ENCODE measurements at regions not wholly inside any gene's neighbourhood (a gene's known extent, or its start where the extent isn't known, plus 50 kb on each side); places are given as distances from the start of the nearest gene placed in this dataset.

DNA sequence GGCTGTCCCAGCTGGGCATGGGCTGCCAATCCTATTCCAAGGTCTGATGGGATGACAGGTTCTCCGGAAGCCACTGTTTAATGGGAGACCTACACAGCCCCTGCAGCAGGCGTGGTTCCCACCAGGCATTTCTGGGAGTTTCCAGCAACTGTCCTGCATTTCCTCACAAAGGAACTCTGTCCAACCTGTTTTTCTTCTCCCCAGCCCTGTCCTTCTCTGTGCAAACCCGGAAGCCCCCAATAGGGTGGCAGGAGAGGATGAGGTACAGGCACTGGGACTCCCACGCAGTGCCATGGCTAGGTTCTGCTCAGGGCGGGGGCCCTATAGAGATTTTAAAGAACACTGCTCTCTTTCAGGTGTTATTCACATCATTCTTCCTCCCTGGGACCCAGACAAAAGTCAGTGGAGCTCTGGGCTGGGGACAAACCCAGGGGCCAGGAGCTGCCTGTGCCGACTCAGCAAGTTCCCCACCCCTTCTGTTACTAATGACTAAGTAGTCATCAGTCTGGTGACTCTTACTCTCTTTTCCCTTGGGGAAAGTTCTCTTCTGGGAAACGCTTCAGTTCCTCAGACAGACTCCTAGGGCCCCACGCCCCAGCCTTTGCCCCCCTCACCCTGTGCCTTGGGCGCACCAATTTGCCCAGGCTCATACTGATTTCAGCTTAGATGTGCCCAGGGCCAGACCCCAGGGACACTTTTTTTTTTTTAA lies 97.7 kb downstream of the CD47 start:
- WGBS, 3 donors: 64 to 80% (median 77%) methylated on average over 9 of the region's 9 CpGs
- no peak overlapping the region for H3K27ac ChIP-seq (ENCODE audit: low read depth, low read length)

DNA sequence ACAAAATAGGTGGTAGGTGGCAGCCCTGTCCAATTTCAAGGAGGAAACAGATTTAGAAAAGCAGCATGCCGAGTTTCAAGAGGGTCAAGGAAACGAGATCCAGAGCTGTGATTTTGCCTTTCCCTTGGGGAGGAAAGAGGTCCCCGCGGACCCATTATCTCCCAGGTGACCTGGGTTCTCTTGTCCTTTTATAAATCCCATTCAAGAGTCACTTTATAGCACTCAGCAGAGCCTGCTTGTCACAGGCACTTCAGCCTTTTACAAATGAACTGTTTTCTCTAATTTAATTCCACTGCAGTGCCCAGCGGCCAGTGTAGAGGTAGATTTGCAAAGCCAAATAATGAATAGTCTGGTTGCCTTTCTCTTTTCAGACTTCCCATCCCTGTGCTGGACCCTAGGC lies 99.9 kb downstream of the CD47 start:
- 91 to 98% (median 93%) methylated on average over 5 of the region's 5 CpGs for WGBS, 3 donors
- no peak overlapping the region for H3K27ac ChIP-seq (ENCODE audit: low read depth, low read length)

DNA sequence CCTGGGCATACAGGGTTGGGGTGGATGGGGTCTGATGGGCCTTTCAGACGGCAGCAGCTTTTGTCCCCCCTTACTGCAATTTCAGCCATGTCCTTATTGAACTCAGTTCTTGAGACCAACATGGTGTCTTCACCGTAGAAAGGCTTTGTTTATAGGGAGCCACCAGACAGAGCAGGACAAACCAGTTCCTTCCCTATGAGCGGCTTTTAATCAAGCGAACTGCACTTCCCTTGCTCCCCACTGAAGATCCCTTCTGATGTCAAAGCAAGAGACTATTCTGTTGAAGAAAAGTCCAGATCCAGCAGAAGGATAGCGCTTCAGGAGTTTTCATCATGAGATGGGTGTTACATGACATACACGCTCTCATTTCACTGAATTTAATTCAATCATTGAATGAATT lies 100.4 kb downstream of the CD47 start:
- WGBS, 3 donors: 96% methylated on average over 6 of the region's 6 CpGs
- no peak overlapping the region for H3K27ac ChIP-seq (ENCODE audit: low read depth, low read length)

DNA sequence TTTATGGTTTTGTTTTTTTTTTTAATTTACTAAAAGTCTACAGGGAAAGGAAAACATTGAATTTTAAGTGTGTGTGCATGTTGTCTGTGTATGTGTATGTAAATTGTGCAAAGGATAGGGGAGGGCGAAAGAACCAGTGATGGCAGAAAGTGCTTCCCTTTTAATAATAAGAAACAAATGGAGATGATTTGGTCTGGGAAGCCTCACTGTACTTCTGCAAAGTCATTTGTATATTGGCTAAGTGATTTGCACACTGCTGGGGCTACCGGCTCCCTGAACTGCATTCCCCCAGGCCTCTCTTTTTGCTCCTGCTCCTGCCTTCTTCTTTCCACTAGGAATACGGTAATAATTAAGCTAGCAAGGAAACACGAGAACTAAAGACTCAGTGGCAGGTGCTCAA lies 101.2 kb downstream of the CD47 start:
- H3K27ac ChIP-seq (ENCODE audit: low read depth, low read length): no peak overlapping the region
- WGBS, 3 donors: 24 to 54% (median 43%) methylated on average over 4 of the region's 4 CpGs

DNA sequence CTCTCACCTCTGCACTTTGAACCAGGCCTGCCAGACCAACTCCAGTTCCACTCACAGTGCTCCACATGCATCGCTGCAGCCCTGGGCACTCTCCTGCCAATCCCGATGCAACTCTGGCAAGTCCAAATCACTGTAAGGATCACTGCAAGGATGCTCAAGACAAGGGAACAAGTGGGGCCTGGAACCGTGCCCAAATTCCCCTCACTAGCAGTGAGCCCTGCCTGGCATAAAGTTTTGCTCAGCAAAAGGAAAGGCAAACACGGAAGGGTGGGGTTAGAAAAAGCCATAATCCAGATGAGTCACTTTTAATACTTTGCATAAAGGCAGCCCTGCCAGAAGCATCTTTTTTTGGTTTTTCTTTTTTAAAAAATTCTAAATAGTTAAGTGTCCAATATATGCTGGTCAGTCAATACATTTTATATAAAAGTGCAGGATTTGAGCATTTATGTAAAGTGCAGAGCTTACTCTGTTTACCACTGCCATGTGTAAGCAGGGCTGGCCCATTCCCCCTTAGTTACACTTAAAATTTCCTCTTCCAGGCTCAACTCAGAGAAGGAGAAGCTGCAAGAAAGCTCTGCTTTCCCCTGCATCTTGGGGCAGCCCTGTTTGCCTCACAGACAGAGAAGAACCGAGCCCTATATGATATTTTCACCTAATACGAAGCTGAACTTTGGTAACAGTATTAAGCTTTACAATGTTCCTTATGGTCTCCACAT lies 102.2 kb downstream of the CD47 start:
- H3K27ac ChIP-seq (ENCODE audit: low read depth, low read length): no peak overlapping the region
- 50 to 74% (median 71%) methylated on average over 6 of the region's 6 CpGs for WGBS, 3 donors

DNA sequence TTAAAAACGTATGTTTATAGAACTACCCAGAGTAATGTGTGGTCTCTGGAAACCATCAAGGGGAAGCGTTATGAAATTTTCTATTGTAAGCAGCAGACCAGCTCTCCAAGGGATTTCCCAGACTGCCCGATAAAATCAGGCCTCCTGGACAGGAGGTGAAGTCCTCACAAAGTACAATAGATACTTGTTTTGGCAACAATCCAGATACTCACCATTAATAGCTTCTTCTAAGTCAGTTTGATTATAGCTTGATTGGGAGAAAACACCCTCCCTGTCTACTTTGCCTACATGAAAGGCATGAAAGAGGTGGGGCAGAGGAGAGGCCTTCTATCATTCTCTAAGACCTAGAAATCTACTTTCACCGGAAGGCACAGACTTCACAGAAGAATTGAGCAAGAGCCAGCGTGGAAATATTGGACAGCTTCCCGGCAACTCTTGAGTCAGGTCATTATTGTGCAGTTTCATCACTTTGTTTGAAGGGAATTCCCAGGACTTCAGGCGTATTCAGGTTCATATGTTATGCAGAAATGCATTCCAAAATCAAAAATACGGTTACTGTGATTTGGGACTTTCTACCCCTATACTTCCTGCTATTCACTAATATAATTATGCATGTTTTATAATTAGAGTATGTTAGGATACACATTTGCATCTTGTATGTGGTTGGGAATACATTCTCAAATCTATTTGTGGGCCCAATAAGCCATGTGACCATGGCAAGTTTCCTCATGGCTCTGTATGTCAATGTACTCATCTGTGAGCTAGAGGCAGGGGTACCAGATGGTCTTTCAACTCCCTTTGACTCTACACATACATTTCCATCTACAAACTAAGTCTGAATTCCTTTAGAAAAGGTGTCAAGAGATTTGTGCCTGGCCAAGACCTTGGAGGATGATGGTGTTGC lies 103.5 kb downstream of the CD47 start:
- WGBS, 3 donors: 13 to 55% (median 16%) methylated on average over 8 of the region's 8 CpGs
- peak overlapping the region; percentile 29 for H3K27ac ChIP-seq (ENCODE audit: low read depth, low read length)

DNA sequence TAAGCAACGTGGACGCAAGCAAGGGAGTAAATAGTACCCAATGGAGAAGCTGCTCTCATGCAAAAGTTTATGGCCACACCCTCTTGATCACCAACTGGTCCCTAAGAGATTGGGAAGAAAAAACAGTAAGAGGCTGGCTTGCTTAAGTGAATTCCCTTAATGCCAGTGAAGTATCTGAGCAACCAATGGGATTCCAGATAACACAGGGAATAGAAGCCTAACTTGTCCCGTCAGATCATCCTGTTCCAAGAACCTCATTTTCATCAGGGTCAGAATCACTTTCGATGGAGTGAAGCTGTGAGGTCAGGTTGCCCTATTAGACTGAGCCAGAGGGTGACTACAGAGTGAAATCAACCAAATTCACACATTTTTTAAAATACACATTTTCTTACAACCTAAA lies 104.3 kb downstream of the CD47 start:
- H3K27ac ChIP-seq (ENCODE audit: low read depth, low read length): no peak overlapping the region
- 57 to 71% (median 69%) methylated on average over 4 of the region's 4 CpGs for WGBS, 3 donors

DNA sequence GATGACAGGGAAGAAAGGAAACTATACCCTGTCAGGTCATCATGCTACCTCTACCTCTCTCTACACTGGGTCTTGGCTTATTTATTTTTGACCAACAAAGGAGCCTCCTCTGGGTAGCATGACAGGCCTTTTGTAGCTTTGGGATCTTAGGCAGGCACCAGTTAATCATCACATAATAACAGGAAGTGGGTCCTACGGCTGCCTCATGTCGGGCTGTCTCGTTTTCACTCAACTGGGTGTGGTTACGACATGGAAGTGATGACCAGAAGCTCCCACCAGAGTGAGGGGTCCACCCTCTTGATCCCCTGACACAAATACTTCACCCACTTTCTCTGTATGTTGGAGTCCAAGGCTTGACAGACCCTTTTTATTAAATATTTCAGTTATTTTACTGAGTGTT lies 105.3 kb downstream of the CD47 start:
- no peak overlapping the region for H3K27ac ChIP-seq (ENCODE audit: low read depth, low read length)
- WGBS, 3 donors: 31 to 59% (median 34%) methylated on average over 4 of the region's 4 CpGs

DNA sequence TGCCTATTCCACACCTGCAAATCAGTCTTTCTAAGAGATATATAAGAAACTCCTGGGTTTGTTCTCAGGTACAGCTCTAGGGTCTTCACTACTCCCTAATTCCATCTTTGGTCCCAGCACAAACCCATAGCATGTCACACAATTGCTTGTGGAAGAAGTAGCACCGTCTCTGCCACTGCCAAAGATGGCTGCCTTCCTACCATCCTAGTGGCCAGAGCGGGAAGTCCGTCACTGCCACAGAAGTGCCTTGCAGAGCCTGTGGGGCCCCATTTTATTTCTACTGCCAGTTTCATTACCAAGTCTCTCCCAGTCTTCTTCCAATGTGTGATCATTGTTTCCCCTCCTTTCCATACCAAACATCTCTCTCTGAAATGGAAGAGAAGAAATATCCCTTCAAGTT lies 107.6 kb downstream of the CD47 start:
- WGBS, 3 donors: 95 to 98% (median 97%) methylated on average over 3 of the region's 3 CpGs
- H3K27ac ChIP-seq (ENCODE audit: low read depth, low read length): no peak overlapping the region

DNA sequence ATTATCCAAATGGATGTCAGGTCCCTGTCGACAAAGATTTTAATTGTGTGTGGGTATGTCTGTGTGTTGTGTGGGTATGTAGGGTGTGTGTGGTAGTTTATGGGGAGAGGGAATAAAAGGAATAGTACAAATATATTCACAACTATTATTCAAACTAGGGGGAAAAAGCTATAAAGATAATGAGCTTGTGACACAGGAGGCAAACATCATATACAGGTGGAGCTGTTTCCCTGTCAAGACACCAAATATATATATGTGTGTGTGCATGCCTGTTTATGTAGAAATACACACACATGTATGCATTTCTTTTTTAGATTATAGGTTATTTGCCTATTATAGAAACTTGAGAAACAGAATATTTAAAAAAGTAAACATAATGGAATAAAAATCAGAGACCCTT lies 108.7 kb downstream of the CD47 start:
- WGBS, 3 donors: 25 to 56% (median 38%) methylated on average over 1 of the region's 1 CpG
- no peak overlapping the region for H3K27ac ChIP-seq (ENCODE audit: low read depth, low read length)

DNA sequence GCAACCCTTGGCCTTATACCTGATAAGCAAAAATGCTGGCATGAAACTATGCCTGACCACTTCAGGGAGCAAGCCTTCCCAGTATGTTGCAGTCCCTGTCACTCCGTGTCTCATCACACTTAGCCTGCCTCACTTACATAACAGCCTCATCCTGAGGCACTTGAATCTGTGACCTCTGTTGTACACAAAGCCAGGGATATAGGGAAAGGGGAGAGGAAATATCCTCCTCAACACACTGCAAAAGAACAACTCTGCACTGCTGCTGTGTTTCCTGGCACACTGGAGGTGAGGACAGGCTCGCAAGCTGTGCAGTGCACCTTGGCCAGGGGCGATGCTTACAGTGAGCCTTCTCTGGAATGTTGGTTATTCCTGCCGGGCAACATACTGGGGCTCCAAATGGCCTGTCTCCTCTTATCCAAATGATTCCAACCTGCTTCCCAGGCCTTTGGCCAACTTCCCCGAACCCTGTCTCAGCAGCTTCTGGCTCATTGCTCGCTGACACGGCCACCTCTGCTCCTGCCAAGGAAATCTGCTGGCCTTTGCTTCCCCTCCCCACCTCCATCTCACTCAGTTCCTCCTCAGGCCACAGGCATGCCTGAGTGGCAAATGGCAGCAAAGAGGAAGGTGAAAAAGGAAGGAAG lies 109.2 kb downstream of the CD47 start:
- H3K27ac ChIP-seq (ENCODE audit: low read depth, low read length): no peak overlapping the region
- 47 to 57% (median 48%) methylated on average over 7 of the region's 7 CpGs for WGBS, 3 donors

DNA sequence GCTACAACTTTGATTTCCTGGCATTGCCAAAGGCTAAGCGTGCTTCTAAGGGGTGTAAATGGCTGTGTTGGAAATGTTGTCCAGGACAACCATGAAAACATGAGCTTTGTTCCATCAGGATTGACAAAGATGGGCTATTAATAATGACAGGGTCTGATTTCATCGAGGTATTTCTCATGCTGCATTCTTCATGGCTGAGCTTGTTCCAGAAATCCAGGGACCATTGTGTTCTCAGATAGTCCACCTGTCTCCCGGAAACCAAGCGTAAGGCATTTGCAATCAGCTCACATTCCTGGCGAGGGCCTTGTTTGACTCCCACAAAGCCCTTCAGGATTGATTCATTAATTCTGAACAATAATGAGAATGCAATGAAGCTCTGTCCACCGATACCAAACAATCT lies 111.3 kb downstream of the CD47 start:
- WGBS, 3 donors: 60 to 84% (median 83%) methylated on average over 6 of the region's 6 CpGs
- H3K27ac ChIP-seq (ENCODE audit: low read depth, low read length): no peak overlapping the region

DNA sequence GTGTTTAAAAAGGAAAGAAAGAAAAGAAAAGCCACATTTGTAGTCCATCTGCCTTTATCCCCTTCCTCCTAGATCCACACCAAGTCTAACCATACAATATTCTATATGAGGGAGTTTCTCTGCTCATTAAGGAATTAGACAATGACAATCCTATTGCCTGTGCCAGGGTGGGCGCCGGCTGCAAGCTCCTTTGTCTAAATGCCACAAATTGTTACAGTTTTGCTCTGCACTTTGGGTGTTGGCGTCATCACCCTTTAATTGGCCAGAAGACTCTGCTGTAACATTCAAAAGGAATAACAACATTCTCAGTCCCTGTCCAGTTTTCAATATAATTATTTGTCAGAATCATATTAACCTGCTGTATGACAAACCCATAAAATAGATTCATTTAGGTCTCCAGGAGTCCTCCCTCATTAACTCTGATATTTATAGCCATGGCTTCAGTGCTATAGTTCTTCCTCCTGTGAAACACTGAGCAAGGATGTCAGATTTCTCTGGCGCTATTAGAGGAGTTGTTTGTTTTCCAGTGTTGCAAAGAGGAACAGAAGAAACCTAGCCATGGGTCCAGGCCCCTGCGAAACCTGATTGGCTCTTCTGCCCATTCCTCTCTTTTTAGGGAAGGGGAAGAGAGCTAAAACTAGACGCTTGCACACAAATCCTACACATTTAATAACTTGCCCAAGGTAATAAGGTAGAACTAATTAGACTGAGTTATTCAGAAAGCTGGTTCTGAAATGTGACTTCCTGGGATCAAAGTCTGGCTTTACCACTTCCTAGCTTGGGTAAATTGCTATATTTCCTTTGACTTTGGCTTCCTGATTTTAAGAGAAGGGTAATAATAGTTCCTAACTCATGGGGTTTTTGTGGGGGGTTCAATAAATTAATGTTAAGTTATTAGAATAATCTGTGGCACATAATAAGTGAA lies 112.4 kb downstream of the CD47 start:
- 80 to 92% (median 84%) methylated on average over 6 of the region's 6 CpGs for WGBS, 3 donors
- no peak overlapping the region for H3K27ac ChIP-seq (ENCODE audit: low read depth, low read length)

DNA sequence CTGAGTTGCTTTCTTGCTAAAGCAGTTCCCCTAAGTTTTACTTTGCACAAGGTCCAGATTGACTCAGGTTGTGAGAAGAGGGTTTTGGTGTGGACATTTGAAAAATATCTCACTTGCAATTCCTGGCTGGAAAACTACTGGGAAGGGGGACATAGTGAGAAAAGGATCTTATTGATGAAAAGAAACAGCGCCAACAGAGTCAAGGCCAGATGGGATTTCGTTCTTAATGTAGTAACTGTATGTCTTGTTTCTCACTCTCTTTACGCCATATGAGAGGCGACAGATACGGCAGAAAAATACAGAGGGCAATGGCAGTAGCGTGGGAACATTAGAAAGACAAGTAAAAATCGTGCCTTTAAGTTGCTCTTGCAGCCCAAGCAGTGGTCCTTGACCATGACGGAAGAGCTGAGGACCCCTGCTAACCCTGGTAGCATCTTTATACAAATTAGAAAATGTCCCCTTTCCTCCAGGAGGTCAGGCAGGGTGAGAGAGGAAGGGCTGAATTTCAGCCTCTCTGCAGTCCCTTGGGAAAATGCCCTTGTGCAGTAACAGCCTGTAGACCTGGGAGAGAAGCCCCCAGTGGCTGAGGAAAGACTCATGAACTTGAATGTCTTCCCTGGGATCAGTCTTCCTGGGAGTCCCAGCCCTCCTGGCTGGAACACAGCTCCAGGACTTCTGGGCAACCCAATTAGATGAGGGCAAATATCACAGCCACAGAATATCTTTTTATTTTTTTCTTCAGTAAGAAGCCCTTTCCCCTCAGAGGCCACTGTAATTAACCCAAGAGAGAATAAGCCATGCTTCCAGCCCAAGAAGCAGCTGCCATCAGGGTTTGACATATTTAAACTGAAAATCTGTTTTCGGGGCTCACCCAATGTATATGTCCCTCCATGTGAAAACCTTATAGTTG lies 113.4 kb downstream of the CD47 start:
- WGBS, 3 donors: 86 to 92% (median 89%) methylated on average over 9 of the region's 9 CpGs
- H3K27ac ChIP-seq (ENCODE audit: low read depth, low read length): no peak overlapping the region

DNA sequence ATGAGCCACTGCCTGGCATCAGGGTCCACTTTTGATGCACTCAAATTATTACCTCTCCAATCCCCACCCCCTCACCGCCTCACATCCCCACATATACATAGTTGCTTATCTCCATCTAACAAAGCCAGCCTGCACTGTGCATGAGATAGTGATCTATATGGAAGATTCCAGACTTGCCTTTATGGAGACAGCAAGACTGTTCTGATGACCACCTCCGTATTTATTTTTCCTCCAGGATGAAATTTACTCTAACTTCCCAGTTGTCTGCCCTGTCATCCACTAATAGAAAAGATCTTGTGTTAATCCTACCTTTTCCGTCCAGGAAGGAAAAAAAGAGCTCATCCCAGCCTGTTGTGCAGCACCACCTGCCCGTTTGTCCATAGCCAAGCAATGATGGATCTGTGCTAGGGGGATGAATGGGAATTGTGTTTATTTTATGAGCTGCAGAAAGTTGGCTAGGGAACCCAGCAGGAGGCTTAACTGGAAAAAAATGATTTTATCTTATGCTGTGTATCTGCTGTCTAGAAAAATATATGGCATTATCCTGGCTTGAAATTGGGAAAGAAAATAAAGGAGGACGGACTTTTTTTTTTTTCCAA lies 114.5 kb downstream of the CD47 start:
- WGBS, 3 donors: 88 to 93% (median 92%) methylated on average over 5 of the region's 5 CpGs

DNA sequence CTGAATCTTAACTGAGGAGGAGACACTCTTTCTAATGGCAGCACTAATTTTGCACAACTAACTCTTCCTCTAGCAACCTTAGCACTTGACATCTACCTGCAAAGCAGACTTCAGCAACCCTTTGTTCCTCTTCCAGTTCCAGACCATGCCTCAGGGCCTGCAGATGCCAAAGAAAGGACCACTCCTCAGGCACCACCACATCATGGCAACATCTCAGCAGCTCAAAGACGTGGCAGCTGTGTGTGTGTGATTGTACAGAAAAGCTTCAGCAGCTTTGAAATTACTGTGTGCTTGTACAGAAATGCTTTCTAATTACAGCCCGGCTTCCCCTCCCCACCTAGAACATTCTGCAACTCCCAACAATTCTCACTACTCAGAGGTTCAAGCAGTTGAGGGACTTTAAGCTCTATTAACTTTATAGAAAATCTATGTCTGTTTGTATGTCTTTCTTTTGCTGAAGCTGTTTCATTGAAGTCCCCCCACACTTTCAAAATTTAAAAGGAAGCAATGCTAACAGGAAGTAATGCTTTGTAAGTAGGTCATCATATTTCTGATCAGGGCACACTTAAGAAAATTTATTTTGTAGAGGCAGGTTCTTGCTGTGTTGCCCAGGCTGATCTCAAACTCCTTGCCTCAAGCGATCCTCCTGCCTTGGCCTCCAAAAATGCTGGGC lies 115.2 kb downstream of the CD47 start:
- 86 to 90% (median 89%) methylated on average over 3 of the region's 3 CpGs for WGBS, 3 donors

More for the DNA sequence above, 114.5 kb downstream of the CD47 start:
- no peak overlapping the region for H3K27ac ChIP-seq (ENCODE audit: low read depth, low read length)

More for the DNA sequence above, 115.2 kb downstream of the CD47 start:
- no peak overlapping the region for H3K27ac ChIP-seq (ENCODE audit: low read depth, low read length)

Data from adipose tissue (tissue), 3 donors.